ENCODE measurements at regions not wholly inside any gene's neighbourhood (a gene's known extent, or its start where the extent isn't known, plus 50 kb on each side); places are given as distances from the start of the nearest gene placed in this dataset.

DNA sequence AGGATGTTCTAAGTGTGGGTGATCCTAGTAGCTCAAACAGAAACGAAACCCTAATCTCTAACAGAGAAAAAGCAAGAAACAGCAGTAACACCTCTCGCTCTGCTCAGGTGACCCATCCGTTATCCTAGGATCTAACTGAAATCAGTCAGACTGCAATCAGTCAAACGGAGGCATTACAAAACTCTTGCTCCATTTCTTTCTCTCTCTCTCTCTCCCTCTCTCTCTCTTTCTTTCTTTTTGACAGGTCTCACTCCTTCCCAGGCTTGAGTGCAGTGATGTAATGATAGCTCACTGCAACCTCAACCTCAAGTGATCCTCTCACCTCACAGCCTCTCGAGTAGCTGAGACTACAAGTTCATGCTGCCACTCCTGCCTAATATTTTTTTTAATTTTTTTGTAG lies 1283.5 kb upstream of the CELF2 start:
- TF ChIP-seq, protein P1, sequence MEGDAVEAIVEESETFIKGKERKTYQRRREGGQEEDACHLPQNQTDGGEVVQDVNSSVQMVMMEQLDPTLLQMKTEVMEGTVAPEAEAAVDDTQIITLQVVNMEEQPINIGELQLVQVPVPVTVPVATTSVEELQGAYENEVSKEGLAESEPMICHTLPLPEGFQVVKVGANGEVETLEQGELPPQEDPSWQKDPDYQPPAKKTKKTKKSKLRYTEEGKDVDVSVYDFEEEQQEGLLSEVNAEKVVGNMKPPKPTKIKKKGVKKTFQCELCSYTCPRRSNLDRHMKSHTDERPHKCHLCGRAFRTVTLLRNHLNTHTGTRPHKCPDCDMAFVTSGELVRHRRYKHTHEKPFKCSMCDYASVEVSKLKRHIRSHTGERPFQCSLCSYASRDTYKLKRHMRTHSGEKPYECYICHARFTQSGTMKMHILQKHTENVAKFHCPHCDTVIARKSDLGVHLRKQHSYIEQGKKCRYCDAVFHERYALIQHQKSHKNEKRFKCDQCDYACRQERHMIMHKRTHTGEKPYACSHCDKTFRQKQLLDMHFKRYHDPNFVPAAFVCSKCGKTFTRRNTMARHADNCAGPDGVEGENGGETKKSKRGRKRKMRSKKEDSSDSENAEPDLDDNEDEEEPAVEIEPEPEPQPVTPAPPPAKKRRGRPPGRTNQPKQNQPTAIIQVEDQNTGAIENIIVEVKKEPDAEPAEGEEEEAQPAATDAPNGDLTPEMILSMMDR (IDR thresholded peaks at IDR 0.05; ENCODE audit: unreplicated experiment): no peak
- Mint-ChIP-seq H3K9me3 (ENCODE audit: low read depth) (peaks cover 3% of the 10 kb centered on the region), H3K4me1 (ENCODE audit: low read depth) (peaks cover 7% of the 10 kb centered on the region), H3K27me3 (no peaks in the 10 kb centered on the region), H3K36me3 (ENCODE audit: insufficient read depth) (no peaks in the 10 kb centered on the region), H3K27ac (peak overlapping the region; percentile 65), H3K4me3 (ENCODE audit: low read depth) (no peak overlapping the region)
- no peak for DNase-seq (ENCODE audit: low spot score, unreplicated experiment)

DNA sequence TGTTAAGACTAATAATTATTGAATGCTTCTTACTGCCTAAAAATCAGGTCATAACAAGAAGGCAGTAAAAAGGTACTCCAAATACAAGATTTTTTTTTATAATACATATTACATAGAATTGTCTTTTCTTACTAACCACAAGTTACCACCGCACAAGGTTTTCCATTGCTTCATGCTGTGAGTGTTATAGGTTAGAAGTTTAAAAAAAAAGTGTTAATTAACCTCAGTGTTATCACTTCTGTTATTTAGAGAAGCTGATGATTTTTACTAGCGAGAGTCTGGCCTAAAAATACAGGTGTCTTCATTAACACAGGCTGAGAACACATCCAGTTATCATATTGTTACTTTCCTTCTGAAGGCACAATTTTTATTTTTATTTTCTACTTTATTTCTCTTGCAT lies 1281.9 kb upstream of the CELF2 start:
- Mint-ChIP-seq H3K4me3 (ENCODE audit: low read depth) (no peak overlapping the region), H3K4me1 (ENCODE audit: low read depth) (peaks cover 11% of the 10 kb centered on the region), H3K9me3 (ENCODE audit: low read depth) (peaks cover 3% of the 10 kb centered on the region), H3K36me3 (ENCODE audit: insufficient read depth) (no peaks in the 10 kb centered on the region), H3K27me3 (no peaks in the 10 kb centered on the region), H3K27ac (no peak overlapping the region)
- DNase-seq (ENCODE audit: low spot score, unreplicated experiment): no peak
- TF ChIP-seq, protein P1 (IDR thresholded peaks at IDR 0.05; ENCODE audit: unreplicated experiment): no peak

DNA sequence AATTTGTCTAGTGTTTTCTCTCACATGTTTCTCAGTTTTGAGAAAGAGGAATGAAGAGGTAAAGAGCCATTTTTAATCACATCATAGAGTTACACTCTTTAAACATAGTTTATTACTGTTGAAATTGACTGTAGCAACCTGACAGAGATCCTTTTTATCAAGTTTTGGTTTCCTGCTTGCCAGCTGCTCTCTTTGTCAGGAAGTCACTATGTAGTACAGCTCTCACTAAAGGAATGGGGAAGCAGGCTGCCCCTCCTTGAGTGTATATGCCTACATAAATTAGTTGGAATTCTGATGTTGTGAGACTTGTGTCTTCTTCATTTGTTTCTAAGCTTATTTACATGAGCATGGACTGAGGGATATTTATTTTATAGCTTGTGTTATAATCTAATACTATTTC lies 1274.0 kb upstream of the CELF2 start:
- H3K27me3 Mint-ChIP-seq: no peaks in the 10 kb centered on the region
- TF ChIP-seq, protein P1 (IDR thresholded peaks at IDR 0.05; ENCODE audit: unreplicated experiment): no peak
- peaks cover 11% of the 10 kb centered on the region for H3K9me3 Mint-ChIP-seq (ENCODE audit: low read depth)
- no peak overlapping the region for H3K27ac Mint-ChIP-seq
- H3K4me3 Mint-ChIP-seq (ENCODE audit: low read depth): no peak overlapping the region
- peaks cover 6% of the 10 kb centered on the region for H3K4me1 Mint-ChIP-seq (ENCODE audit: low read depth)
- no peak for DNase-seq (ENCODE audit: low spot score, unreplicated experiment)
- peaks cover 3% of the 10 kb centered on the region for H3K36me3 Mint-ChIP-seq (ENCODE audit: insufficient read depth)

DNA sequence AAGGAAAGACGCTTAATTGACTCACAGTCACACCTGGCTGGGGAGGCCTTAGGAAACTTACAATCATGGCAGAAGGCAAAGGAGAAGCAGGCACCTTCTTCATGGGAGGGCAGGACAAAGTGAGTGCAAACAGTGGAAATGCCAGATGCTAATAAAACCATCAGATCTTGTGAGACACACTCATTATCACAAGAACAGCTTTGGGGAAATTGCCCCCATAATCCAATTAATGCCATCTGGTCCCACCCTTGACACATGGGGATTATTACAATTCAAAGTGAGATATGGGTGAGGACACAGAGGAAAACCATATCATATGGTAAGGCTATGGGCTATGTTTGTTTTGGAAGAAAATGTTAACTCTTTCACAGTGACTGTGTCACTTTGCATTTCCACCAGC lies 1272.5 kb upstream of the CELF2 start:
- Mint-ChIP-seq H3K27ac (no peak overlapping the region), H3K9me3 (ENCODE audit: low read depth) (peaks cover 11% of the 10 kb centered on the region), H3K4me1 (ENCODE audit: low read depth) (no peaks in the 10 kb centered on the region), H3K27me3 (no peaks in the 10 kb centered on the region), H3K36me3 (ENCODE audit: insufficient read depth) (peaks cover 3% of the 10 kb centered on the region), H3K4me3 (ENCODE audit: low read depth) (no peak overlapping the region)
- no peak for DNase-seq (ENCODE audit: low spot score, unreplicated experiment)
- TF ChIP-seq, protein P1 (IDR thresholded peaks at IDR 0.05; ENCODE audit: unreplicated experiment): no peak

DNA sequence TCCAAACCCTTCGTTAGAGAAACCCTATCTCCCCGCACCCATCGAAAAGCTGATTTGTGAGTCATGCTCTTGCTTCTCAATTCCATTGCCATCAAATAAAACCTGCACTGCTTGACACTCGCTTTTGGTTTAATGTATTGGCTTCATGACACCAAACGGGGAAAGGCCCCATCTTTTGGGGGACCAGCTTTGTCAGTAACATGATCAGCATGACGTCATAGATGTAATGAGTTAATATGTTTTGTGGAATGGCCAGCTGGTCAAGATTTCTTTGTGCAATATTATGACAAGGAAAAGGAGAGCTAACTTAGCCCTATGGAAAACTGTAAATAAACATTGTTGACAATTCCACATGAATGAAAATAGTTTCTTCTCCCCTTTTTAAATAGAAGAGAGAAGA lies 1260.5 kb upstream of the CELF2 start:
- H3K4me1 Mint-ChIP-seq (ENCODE audit: low read depth): no peaks in the 10 kb centered on the region

More for the DNA sequence above, 1260.5 kb upstream of the CELF2 start:
- H3K36me3 Mint-ChIP-seq (ENCODE audit: insufficient read depth): no peaks in the 10 kb centered on the region
- H3K27me3 Mint-ChIP-seq: no peaks in the 10 kb centered on the region
- H3K27ac Mint-ChIP-seq: no peak overlapping the region
- TF ChIP-seq, protein P1 (IDR thresholded peaks at IDR 0.05; ENCODE audit: unreplicated experiment): no peak
- no peak overlapping the region for H3K4me3 Mint-ChIP-seq (ENCODE audit: low read depth)
- no peak for DNase-seq (ENCODE audit: low spot score, unreplicated experiment)
- H3K9me3 Mint-ChIP-seq (ENCODE audit: low read depth): peaks cover 3% of the 10 kb centered on the region

Data from progenitor cell of endocrine pancreas (in vitro differentiated cells).